ENCODE measurements at regions not wholly inside any gene's neighbourhood (a gene's known extent, or its start where the extent isn't known, plus 50 kb on each side); places are given as distances from the start of the nearest gene placed in this dataset.

DNA sequence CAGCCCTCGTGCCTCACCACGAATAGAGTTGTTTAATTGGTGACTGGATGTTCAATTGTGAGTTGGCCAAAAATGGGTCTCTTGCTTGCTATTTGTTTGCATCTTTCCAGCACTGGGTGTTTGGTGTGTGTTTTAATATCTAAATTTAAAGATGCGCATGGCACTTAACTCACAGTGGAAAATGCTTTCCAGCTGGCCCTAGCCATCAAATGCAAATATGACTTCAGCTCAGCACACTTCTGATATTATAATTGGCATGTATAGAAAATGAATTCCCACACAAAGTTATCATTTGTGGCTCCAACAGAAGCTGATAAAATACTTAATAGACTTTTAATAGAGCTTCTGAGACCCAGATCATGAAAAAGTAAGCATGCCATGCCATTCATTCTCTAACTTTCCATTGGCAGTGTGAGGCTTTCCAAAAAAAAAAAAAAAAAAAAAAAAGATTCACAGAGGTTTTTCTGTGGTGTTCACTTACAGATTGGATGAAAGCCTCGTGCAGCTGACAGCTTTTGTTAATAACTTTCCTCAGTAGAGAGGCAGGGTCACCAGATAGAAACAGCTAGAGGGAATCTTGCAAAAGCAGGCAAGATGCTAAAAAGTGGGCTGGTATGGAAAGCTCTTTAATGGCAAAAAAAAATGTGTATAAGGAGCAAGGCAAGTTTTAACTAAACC, 425.2 kb downstream of the GALC start:
- BruUV-seq (replicated peaks) = no TSS peak
- H3K36me3 ChIP-seq (ENCODE audit: low read depth) = no peaks in the 10 kb centered on the region
- CTCF ChIA-PET = no interaction called here
- no peaks in the 10 kb centered on the region for H3K4me1 ChIP-seq (replicated peaks; ENCODE audit: insufficient read depth)
- intact Hi-C loops (cut with micrococcal nuclease; ENCODE audit: unreplicated experiment) = no loop called here
- TF ChIP-seq, protein P1, sequence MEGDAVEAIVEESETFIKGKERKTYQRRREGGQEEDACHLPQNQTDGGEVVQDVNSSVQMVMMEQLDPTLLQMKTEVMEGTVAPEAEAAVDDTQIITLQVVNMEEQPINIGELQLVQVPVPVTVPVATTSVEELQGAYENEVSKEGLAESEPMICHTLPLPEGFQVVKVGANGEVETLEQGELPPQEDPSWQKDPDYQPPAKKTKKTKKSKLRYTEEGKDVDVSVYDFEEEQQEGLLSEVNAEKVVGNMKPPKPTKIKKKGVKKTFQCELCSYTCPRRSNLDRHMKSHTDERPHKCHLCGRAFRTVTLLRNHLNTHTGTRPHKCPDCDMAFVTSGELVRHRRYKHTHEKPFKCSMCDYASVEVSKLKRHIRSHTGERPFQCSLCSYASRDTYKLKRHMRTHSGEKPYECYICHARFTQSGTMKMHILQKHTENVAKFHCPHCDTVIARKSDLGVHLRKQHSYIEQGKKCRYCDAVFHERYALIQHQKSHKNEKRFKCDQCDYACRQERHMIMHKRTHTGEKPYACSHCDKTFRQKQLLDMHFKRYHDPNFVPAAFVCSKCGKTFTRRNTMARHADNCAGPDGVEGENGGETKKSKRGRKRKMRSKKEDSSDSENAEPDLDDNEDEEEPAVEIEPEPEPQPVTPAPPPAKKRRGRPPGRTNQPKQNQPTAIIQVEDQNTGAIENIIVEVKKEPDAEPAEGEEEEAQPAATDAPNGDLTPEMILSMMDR (conservative IDR thresholded peaks at IDR 0.05) = no peak
- TF ChIP-seq EZH2 (IDR thresholded peaks at IDR 0.05; ENCODE audit: low read depth) = no peak
- H3K9me3 ChIP-seq (ENCODE audit: insufficient read depth, low read depth) = no peaks in the 10 kb centered on the region
- H3K4me3 ChIP-seq = no peak overlapping the region
- no peaks in the 10 kb centered on the region for H3K79me2 ChIP-seq (ENCODE audit: low read depth)
- no peaks in the 10 kb centered on the region for H3K9me2 ChIP-seq (ENCODE audit: insufficient read depth)
- H4K20me1 ChIP-seq (ENCODE audit: insufficient read depth) = no peaks in the 10 kb centered on the region
- POLR2A ChIA-PET (ENCODE audit: unreplicated experiment) = no interaction called here
- no peak overlapping the region for H3K4me2 ChIP-seq
- no peak overlapping the region for H2AFZ ChIP-seq
- DNase-seq = no peak
- no peaks in the 10 kb centered on the region for H3K27me3 ChIP-seq (ENCODE audit: insufficient read depth, low read depth)
- H3F3A ChIP-seq (ENCODE audit: insufficient read depth, low read depth) = no peaks in the 10 kb centered on the region
- H3K27ac ChIP-seq = no peak overlapping the region

DNA sequence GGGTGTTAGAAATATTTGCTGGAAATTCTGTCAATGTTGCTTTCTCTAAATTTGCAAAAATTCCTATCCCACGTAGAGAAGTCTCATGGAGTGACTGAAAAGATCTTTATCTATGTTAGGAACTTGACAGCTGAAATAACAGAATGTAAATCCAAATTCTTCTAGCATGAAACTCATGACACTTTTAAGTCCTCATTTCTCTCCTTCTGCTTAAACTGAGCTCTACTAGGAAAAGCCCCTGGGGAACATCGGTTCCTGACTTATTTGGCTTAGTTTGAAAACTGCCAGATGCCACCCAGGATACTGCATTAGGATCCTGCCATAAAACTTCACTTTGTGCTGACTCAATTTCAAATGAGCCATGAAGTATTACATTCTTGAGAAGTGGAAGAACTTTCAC, 426.0 kb downstream of the GALC start:
- H3K9me3 ChIP-seq (ENCODE audit: insufficient read depth, low read depth) = no peaks in the 10 kb centered on the region
- H3K27me3 ChIP-seq (ENCODE audit: insufficient read depth, low read depth) = no peaks in the 10 kb centered on the region
- no peaks in the 10 kb centered on the region for H4K20me1 ChIP-seq (ENCODE audit: insufficient read depth)
- H3K27ac ChIP-seq = no peak overlapping the region
- no peak for DNase-seq
- no TSS peak for BruUV-seq (replicated peaks)
- no peak overlapping the region for H3K4me2 ChIP-seq
- POLR2A ChIA-PET (ENCODE audit: unreplicated experiment) = no interaction called here
- H3K9me2 ChIP-seq (ENCODE audit: insufficient read depth) = no peaks in the 10 kb centered on the region
- no peak overlapping the region for H3K4me3 ChIP-seq
- no peak for TF ChIP-seq EZH2 (IDR thresholded peaks at IDR 0.05; ENCODE audit: low read depth)
- TF ChIP-seq, protein P1 (conservative IDR thresholded peaks at IDR 0.05) = no peak
- no peaks in the 10 kb centered on the region for H3K36me3 ChIP-seq (ENCODE audit: low read depth)
- H3K4me1 ChIP-seq (replicated peaks; ENCODE audit: insufficient read depth) = no peaks in the 10 kb centered on the region
- no peaks in the 10 kb centered on the region for H3K79me2 ChIP-seq (ENCODE audit: low read depth)
- H3F3A ChIP-seq (ENCODE audit: insufficient read depth, low read depth) = no peaks in the 10 kb centered on the region
- H2AFZ ChIP-seq = no peak overlapping the region
- CTCF ChIA-PET = no interaction called here
- intact Hi-C loops (cut with micrococcal nuclease; ENCODE audit: unreplicated experiment) = no loop called here

DNA sequence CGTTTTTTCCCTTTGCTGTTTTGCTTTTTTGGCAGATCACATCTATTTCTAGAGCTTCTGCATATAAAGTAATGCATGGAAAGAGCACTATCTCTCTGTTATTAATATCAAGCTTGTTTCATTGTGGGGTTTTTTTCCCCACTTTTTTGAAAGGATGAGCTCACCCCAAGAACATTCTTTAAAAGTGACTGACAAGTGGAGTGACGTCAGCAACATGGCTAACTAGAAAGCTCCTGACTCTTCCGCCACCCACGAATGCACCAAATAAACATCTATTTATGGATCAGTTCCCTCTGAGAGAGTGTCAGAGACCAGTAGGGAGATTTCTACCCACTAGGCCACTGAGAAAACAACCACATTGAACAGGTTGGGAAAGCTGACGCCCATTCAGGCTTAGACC, 445.4 kb downstream of the GALC start:
- intact Hi-C loops (cut with micrococcal nuclease; ENCODE audit: unreplicated experiment) = no loop called here
- Histone ChIP-seq H3F3A (ENCODE audit: insufficient read depth, low read depth) (no peaks in the 10 kb centered on the region), H3K27me3 (ENCODE audit: insufficient read depth, low read depth) (no peaks in the 10 kb centered on the region), H3K36me3 (ENCODE audit: low read depth) (no peaks in the 10 kb centered on the region), H3K27ac (no peak overlapping the region), H4K20me1 (ENCODE audit: insufficient read depth) (no peaks in the 10 kb centered on the region), H3K4me1 (replicated peaks; ENCODE audit: insufficient read depth) (no peaks in the 10 kb centered on the region), H3K4me3 (no peak overlapping the region), H3K9me3 (ENCODE audit: insufficient read depth, low read depth) (no peaks in the 10 kb centered on the region), H3K4me2 (no peak overlapping the region), H3K9me2 (ENCODE audit: insufficient read depth) (no peaks in the 10 kb centered on the region), H3K79me2 (ENCODE audit: low read depth) (no peaks in the 10 kb centered on the region), H2AFZ (no peak overlapping the region)
- CTCF ChIA-PET = no interaction called here
- POLR2A ChIA-PET (ENCODE audit: unreplicated experiment) = no interaction called here
- BruUV-seq (replicated peaks) = no TSS peak
- no peak for DNase-seq
- TF ChIP-seq, protein P1 (conservative IDR thresholded peaks at IDR 0.05) = no peak
- TF ChIP-seq EZH2 (IDR thresholded peaks at IDR 0.05; ENCODE audit: low read depth) = no peak

Data from PC-9 (cell line).